HuH-7 (cell line): ENCODE measurements at regions not wholly inside any gene's neighbourhood (a gene's known extent, or its start where the extent isn't known, plus 50 kb on each side); places are given as distances from the start of the nearest gene placed in this dataset.

Experiments used
- DNase-seq: peaks from one replicate; pipeline ENCODE4 v3.0.0; 2011; ENCODE audit warnings: low spot score

GRCh38 chr4:127165971-127166370 is 466.8 kb upstream of the INTU start:
- DNase-seq = no peak

GRCh38 chr4:127174201-127174600 is 458.6 kb upstream of the INTU start:
- no peak for DNase-seq

GRCh38 chr4:127174616-127175015 is 458.1 kb upstream of the INTU start:
- DNase-seq = no peak

- no peak for DNase-seq
Observed at GRCh38 chr4:127179256-127180087, 453.3 kb upstream of the INTU start.

GRCh38 chr4:127181001-127181400 is 451.8 kb upstream of the INTU start:
- DNase-seq = no peak

GRCh38 chr4:127182687-127183086 is 450.1 kb upstream of the INTU start:
- DNase-seq = no peak

- no peak for DNase-seq
Observed at GRCh38 chr4:127188847-127189246, 443.9 kb upstream of the INTU start.

- DNase-seq = no peak
Observed at GRCh38 chr4:127194281-127194680, 438.5 kb upstream of the INTU start.

- DNase-seq = no peak
Observed at GRCh38 chr4:127196655-127197352, 436.0 kb upstream of the INTU start.

GRCh38 chr4:127203562-127204200 is 429.1 kb upstream of the INTU start:
- no peak for DNase-seq

- no peak for DNase-seq
Observed at GRCh38 chr4:127204322-127204721, 428.4 kb upstream of the INTU start.

GRCh38 chr4:127209580-127210095 is 423.1 kb upstream of the INTU start:
- no peak for DNase-seq

GRCh38 chr4:127210893-127211649 is 421.7 kb upstream of the INTU start:
- no peak for DNase-seq

GRCh38 chr4:127211650-127212560 is 420.9 kb upstream of the INTU start:
- DNase-seq = no peak

GRCh38 chr4:127212701-127213100 is 420.1 kb upstream of the INTU start:
- DNase-seq = no peak

GRCh38 chr4:127214016-127214415 is 418.7 kb upstream of the INTU start:
- no peak for DNase-seq

- DNase-seq = no peak
Observed at GRCh38 chr4:127214931-127215330, 417.8 kb upstream of the INTU start.

- DNase-seq = no peak
Observed at GRCh38 chr4:127217586-127218229, 415.0 kb upstream of the INTU start.

GRCh38 chr4:127219232-127219631 is 413.5 kb upstream of the INTU start:
- no peak for DNase-seq

GRCh38 chr4:127224556-127224955 is 408.2 kb upstream of the INTU start:
- DNase-seq = no peak
